Sigmoid colon (tissue), 6 donors: ENCODE measurements at regions not wholly inside any gene's neighbourhood (a gene's known extent, or its start where the extent isn't known, plus 50 kb on each side); places are given as distances from the start of the nearest gene placed in this dataset.
A peak's percentile ranks its signal among the peaks of the same experiment; 100 is the strongest.

Source experiments
- DNase-seq: peaks from one replicate; pipeline ENCODE4 v3.0.0-alpha.2; 2019
- H3K27ac ChIP-seq, 4 donors: fragments of 200-600 bp; sonication (generic); one replicate each; pipeline ENCODE4 v1.5.1; 2016 to 2019; ENCODE audit warnings: mild to moderate bottlenecking in 1 of 4
- H3K27me3 ChIP-seq, 3 donors: fragments of 200-600 bp; sonication (generic); one replicate each; pipeline ENCODE4 v1.5.1; 2019; ENCODE audit warnings: mild to moderate bottlenecking in 1 of 3
- H3K36me3 ChIP-seq, 4 donors: fragments of 200-600 bp; sonication (generic); one replicate each; pipeline ENCODE4 v1.5.1; 2016 to 2019
- H3K4me1 ChIP-seq, 4 donors: fragments of 200-600 bp; sonication (generic); one replicate each; pipeline ENCODE4 v1.5.1; 2017 to 2019
- H3K4me3 ChIP-seq, 4 donors: fragments of 200-600 bp; sonication (generic); one replicate each; pipeline ENCODE4 v1.5.1; 2017 to 2019; ENCODE audit warnings: mild to moderate bottlenecking in 2 of 4, moderate library complexity in 1 of 4
- H3K9me3 ChIP-seq, 4 donors: fragments of 200-600 bp in 3 of 4; sonication (generic) in 3 of 4; one replicate each; pipeline versions ENCODE4 v1.5.1 to v1.6.1; 2013 to 2019
- EP300 ChIP-seq, 4 donors: sonication (generic); formaldehyde crosslinking; IDR thresholded peaks; one replicate each; pipeline ENCODE4 v1.6.1; 2017; ENCODE audit warnings: antibody characterized with exemption in 4 of 4
- POLR2A ChIP-seq, 2 donors: fragments of 450-650 bp; IDR thresholded peaks; one replicate each; pipeline ENCODE4 v1.6.1; 2016; ENCODE audit warnings: antibody characterized with exemption in 2 of 2, mild to moderate bottlenecking in 2 of 2, moderate library complexity in 2 of 2
- POLR2AphosphoS5 ChIP-seq, 4 donors: sonication (generic); formaldehyde crosslinking; IDR thresholded peaks; one replicate each; pipeline ENCODE4 v1.6.1; 2017; ENCODE audit warnings: antibody characterized with exemption in 4 of 4
- WGBS, 2 donors: extraction: QIAGEN DNeasy Blood & Tissue Kit; methylation state at CpG; one replicate each; pipeline ENCODE4 v1.1.7; 2013; 5-methylcytosine and 5-hydroxymethylcytosine counted together
- intact Hi-C: fragments of 100-400 bp; cut with DNase I; formaldehyde crosslinking; loops from one replicate; pipeline ENCODE4 v1.15.1; 2023
- TF ChIP-seq, protein P1 (sequence below), 4 experiments: fragments of 450-650 bp in 3 of 4; fragments of 200-600 bp in 1 of 4; IDR thresholded peaks; one replicate each; pipeline ENCODE4 v1.5.1; 2016 to 2019; ENCODE audit warnings: antibody characterized with exemption in 4 of 4, mild to moderate bottlenecking in 3 of 4, moderate library complexity in 2 of 4
- donor health status: healthy with polysubstance abuse.
- donor health status: healthy.

GRCh38 chr9:134487066-134487710 is 154.4 kb upstream of the COL5A1 start:
- peak; percentile 43 for DNase-seq
- no peak for TF ChIP-seq EP300 (IDR thresholded peaks at IDR 0.05)
- no peak for TF ChIP-seq POLR2A (IDR thresholded peaks at IDR 0.05)
- TF ChIP-seq, protein P1, sequence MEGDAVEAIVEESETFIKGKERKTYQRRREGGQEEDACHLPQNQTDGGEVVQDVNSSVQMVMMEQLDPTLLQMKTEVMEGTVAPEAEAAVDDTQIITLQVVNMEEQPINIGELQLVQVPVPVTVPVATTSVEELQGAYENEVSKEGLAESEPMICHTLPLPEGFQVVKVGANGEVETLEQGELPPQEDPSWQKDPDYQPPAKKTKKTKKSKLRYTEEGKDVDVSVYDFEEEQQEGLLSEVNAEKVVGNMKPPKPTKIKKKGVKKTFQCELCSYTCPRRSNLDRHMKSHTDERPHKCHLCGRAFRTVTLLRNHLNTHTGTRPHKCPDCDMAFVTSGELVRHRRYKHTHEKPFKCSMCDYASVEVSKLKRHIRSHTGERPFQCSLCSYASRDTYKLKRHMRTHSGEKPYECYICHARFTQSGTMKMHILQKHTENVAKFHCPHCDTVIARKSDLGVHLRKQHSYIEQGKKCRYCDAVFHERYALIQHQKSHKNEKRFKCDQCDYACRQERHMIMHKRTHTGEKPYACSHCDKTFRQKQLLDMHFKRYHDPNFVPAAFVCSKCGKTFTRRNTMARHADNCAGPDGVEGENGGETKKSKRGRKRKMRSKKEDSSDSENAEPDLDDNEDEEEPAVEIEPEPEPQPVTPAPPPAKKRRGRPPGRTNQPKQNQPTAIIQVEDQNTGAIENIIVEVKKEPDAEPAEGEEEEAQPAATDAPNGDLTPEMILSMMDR (IDR thresholded peaks at IDR 0.05) = no peak
- no peak for TF ChIP-seq POLR2AphosphoS5 (IDR thresholded peaks at IDR 0.05)
- WGBS, 2 donors = 85 to 93% methylated on average over 15 of the region's 15 CpGs
- intact Hi-C loops = no loop called here
- H3K4me3 ChIP-seq = no peak overlapping the region
- H3K27me3 ChIP-seq = no peaks in the 10 kb centered on the region
- H3K9me3 ChIP-seq = no peaks in the 10 kb centered on the region
- no peak overlapping the region for H3K27ac ChIP-seq
- H3K4me1 ChIP-seq = no peaks in the 10 kb centered on the region
- no peaks in the 10 kb centered on the region for H3K36me3 ChIP-seq

GRCh38 chr9:134488331-134489280 is 153.0 kb upstream of the COL5A1 start:
- intact Hi-C loops = no loop called here
- 53 to 77% methylated on average over 32 of the region's 32 CpGs for WGBS, 2 donors
- Histone ChIP-seq H3K4me1 (no peaks in the 10 kb centered on the region), H3K9me3 (no peaks in the 10 kb centered on the region), H3K27ac (no peak overlapping the region), H3K36me3 (no peaks in the 10 kb centered on the region), H3K27me3 (no peaks in the 10 kb centered on the region), H3K4me3 (no peak overlapping the region)
- peak; percentile 66 for DNase-seq
- no peak for TF ChIP-seq POLR2AphosphoS5 (IDR thresholded peaks at IDR 0.05)
- no peak for TF ChIP-seq POLR2A (IDR thresholded peaks at IDR 0.05)
- TF ChIP-seq, protein P1 (IDR thresholded peaks at IDR 0.05) = no peak
- no peak for TF ChIP-seq EP300 (IDR thresholded peaks at IDR 0.05)

- H3K27ac ChIP-seq = no peak overlapping the region
- no peaks in the 10 kb centered on the region for H3K27me3 ChIP-seq
- H3K9me3 ChIP-seq = no peaks in the 10 kb centered on the region
- peak; percentile 56 for DNase-seq
- WGBS, 2 donors = 84 to 94% methylated on average over 13 of the region's 13 CpGs
- H3K4me1 ChIP-seq = no peaks in the 10 kb centered on the region
- intact Hi-C loops = no loop called here
- TF ChIP-seq POLR2A (IDR thresholded peaks at IDR 0.05) (no peak), POLR2AphosphoS5 (IDR thresholded peaks at IDR 0.05) (no peak), EP300 (IDR thresholded peaks at IDR 0.05) (no peak)
- TF ChIP-seq, protein P1 (IDR thresholded peaks at IDR 0.05) = no peak
- no peak overlapping the region for H3K4me3 ChIP-seq
- no peaks in the 10 kb centered on the region for H3K36me3 ChIP-seq
These were observed 151.8 kb upstream of the COL5A1 start for GRCh38 chr9:134489621-134490408.

- intact Hi-C loops = no loop called here
- peak; percentile 46 for DNase-seq
- TF ChIP-seq POLR2A (IDR thresholded peaks at IDR 0.05) (no peak), EP300 (IDR thresholded peaks at IDR 0.05) (no peak), POLR2AphosphoS5 (IDR thresholded peaks at IDR 0.05) (no peak)
- TF ChIP-seq, protein P1 (IDR thresholded peaks at IDR 0.05) = no peak
- Histone ChIP-seq H3K27ac (no peak overlapping the region), H3K27me3 (no peaks in the 10 kb centered on the region), H3K4me3 (no peak overlapping the region), H3K4me1 (no peaks in the 10 kb centered on the region), H3K36me3 (no peaks in the 10 kb centered on the region), H3K9me3 (no peaks in the 10 kb centered on the region)
- WGBS, 2 donors = 81 to 93% methylated on average over 9 of the region's 9 CpGs
These were observed 151.2 kb upstream of the COL5A1 start for GRCh38 chr9:134490446-134490845.
